ENCODE measurements at regions not wholly inside any gene's neighbourhood (a gene's known extent, or its start where the extent isn't known, plus 50 kb on each side); places are given as distances from the start of the nearest gene placed in this dataset.

DNA sequence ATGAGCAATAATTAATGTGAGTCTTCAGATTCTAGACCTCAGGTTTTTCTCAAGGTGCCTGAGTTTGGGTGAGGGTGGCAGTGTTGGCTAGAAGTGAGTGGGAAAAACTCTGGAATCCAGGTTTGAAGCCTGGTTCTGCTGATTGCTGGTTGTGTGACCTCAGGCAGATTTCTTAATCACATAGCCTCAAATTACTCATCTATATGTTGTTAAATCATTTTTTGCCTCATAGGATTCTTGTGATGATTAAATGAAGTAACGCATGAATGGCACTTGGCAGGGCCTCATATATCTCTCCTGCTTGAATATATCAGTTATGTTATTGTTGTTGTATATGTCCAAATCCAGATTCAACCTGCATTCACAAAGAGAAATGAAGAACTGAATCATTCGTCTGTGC lies 60.5 kb downstream of the NR2F2 start:
- peaks cover 2% of the 10 kb centered on the region for H3K27me3 Mint-ChIP-seq
- H3K4me3 Mint-ChIP-seq, result no peak overlapping the region
- CTCF ChIA-PET, result no interaction called here
- H3K36me3 Mint-ChIP-seq, result no peaks in the 10 kb centered on the region
- no peaks in the 10 kb centered on the region for H3K9me3 Mint-ChIP-seq (ENCODE audit: low read depth)
- no peak for ATAC-seq
- no peak for DNase-seq
- H3K27ac Mint-ChIP-seq, result no peak overlapping the region
- no peaks in the 10 kb centered on the region for H3K4me1 Mint-ChIP-seq

DNA sequence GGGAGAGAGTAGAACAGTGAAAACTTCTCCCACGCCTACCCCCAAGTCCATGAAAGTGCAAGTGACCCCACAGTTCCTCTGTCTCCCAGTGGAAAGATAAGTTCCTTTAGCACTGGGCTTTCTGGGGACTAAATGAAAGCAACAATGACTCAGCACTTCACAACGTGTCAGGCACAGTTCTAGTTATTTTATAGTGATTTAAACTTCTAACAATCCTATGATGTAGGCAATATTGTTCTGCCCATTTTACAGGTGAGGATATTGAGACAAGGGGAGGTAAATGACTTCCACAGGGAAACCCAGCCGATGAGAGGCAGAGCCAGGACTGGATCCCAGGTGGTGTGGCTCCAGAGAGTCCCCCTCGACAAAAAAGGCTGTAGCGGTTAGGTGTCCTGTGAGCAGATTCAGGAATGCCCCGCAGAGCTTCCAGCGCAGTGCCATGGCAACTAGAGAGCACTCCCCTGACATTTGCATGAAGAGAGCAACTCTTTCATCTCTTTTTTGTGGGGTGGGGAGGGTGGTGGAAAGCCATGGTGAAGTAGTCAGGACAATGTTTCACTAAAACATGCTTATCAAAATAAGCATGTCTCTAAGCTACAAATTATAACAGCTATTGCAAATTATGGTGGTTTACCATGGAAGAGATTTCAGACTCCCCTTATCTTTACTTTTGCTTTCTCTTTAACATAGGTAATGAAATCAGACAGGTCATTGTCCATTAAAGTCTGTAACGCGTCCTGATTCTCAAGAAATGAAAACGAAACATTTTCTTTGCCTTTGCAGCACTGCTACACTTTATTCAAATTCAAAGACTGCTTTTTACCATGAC lies 62.1 kb downstream of the NR2F2 start:
- no peak overlapping the region for H3K4me3 Mint-ChIP-seq
- no peaks in the 10 kb centered on the region for H3K9me3 Mint-ChIP-seq (ENCODE audit: low read depth)
- H3K27me3 Mint-ChIP-seq, result peaks cover 2% of the 10 kb centered on the region
- H3K27ac Mint-ChIP-seq, result no peak overlapping the region
- no peaks in the 10 kb centered on the region for H3K4me1 Mint-ChIP-seq
- CTCF ChIA-PET, result no interaction called here
- H3K36me3 Mint-ChIP-seq, result no peaks in the 10 kb centered on the region
- DNase-seq (no peak), ATAC-seq (no peak)

DNA sequence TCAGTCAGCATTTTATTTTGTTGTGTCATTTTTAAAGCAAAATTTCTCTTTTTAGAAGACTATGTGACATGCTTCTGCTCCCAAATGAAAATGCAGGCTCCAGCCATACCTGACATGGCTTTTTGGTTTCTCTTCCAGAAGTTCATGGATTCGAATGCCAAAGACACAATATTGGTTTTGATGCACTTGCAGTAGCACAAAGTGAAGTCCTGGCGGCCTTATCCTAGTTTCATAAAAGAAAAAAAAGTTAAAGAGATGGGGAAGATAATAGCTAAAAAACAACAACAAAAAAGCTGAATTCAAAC lies 62.7 kb downstream of the NR2F2 start:
- Mint-ChIP-seq H3K27ac (no peak overlapping the region), H3K4me1 (no peaks in the 10 kb centered on the region), H3K36me3 (no peaks in the 10 kb centered on the region), H3K9me3 (ENCODE audit: low read depth) (no peaks in the 10 kb centered on the region), H3K4me3 (no peak overlapping the region), H3K27me3 (peaks cover 2% of the 10 kb centered on the region)
- ATAC-seq, result no peak
- no peak for DNase-seq
- CTCF ChIA-PET, result no interaction called here

DNA sequence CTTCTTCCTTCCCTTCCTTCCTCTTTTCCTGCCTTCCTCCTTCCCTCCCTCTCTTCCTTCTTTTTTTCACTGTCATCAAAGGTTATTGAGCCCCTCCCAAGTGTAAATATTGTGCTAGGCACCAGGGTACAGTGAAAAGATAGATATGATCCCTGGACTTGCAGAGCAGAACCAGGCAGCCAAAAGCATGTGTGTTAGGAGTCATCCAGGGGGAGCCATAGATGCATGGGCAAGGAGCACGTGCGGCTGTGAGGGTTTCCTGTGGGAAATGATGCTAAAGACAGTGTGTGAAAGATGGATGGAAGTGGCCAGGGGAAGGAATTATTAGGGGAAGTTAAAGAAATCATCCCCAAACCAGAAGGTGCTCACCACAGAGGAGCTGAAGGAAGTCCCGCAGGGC lies 65.2 kb downstream of the NR2F2 start:
- Mint-ChIP-seq H3K36me3 (no peaks in the 10 kb centered on the region), H3K4me1 (no peaks in the 10 kb centered on the region), H3K9me3 (ENCODE audit: low read depth) (no peaks in the 10 kb centered on the region), H3K27ac (no peak overlapping the region), H3K4me3 (no peak overlapping the region), H3K27me3 (peaks cover 2% of the 10 kb centered on the region)
- CTCF ChIA-PET, result no interaction called here
- DNase-seq (no peak), ATAC-seq (no peak)

DNA sequence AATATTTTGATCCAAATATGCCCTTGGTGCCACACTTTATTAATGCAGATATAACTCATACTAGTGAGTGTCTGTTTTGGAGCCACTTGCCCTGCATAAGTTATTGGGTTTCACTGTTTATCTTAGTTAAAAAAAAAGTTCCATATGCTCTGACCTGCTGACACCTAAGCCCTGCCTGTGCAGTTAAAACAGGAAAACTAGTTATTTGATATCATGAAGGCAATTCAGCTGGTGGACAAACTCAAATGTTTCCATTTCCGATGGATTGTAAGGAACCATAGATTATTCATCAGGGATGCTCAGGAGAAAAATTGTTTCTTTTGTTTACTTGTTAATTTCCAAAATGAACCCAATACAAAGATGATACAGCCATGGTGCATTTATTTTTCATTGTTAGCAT lies 68.3 kb downstream of the NR2F2 start:
- Mint-ChIP-seq H3K27ac (no peak overlapping the region), H3K36me3 (no peaks in the 10 kb centered on the region), H3K4me1 (no peaks in the 10 kb centered on the region), H3K4me3 (no peak overlapping the region), H3K9me3 (ENCODE audit: low read depth) (no peaks in the 10 kb centered on the region), H3K27me3 (no peaks in the 10 kb centered on the region)
- no peak for DNase-seq
- ATAC-seq, result no peak
- CTCF ChIA-PET, result no interaction called here

DNA sequence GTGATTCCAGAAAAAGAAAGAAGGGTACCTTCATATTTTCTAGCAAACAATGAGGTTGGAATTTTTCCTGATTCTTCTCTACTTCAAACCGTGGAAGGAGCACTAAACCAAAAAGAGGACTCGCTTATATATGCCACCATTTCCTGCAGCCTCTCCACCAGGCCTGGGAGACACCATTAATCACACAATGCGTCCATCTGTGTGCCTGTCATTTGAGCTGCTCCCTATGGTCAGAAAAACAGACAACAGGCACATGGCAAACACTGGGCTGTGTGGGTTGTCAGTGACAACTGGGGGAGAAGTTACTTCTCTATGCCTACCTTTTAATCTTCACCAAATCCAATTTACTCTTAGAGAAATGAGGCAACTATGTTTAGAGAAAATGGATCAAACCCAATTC lies 71.9 kb downstream of the NR2F2 start:
- Mint-ChIP-seq H3K9me3 (ENCODE audit: low read depth) (no peaks in the 10 kb centered on the region), H3K27me3 (peaks cover 12% of the 10 kb centered on the region), H3K4me3 (no peak overlapping the region), H3K36me3 (no peaks in the 10 kb centered on the region), H3K27ac (no peak overlapping the region), H3K4me1 (no peaks in the 10 kb centered on the region)
- CTCF ChIA-PET, result no interaction called here
- DNase-seq (no peak), ATAC-seq (no peak)

DNA sequence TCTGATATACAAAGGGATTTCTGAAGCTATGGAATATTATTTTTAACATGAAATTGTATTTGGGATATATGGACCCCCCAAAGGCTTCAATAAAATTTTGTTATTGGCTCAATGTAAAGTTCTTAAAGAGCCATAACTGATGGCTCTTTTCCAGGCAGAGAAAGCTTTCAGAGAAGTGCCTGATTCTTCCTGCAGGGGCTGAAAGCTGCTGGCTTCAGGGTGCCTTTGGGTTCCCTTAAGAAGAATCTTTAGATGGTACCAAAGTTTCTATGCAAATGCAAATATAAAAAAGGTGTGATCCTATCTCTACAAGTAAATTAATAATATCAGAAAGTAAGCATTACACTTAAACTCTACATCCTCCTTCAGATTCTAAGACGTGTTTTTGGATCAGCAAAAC lies 72.6 kb downstream of the NR2F2 start:
- H3K36me3 Mint-ChIP-seq, result no peaks in the 10 kb centered on the region
- no peak overlapping the region for H3K4me3 Mint-ChIP-seq
- no peak overlapping the region for H3K27ac Mint-ChIP-seq
- H3K4me1 Mint-ChIP-seq, result no peaks in the 10 kb centered on the region
- DNase-seq (no peak), ATAC-seq (no peak)
- CTCF ChIA-PET, result no interaction called here
- peaks cover 17% of the 10 kb centered on the region for H3K27me3 Mint-ChIP-seq
- no peaks in the 10 kb centered on the region for H3K9me3 Mint-ChIP-seq (ENCODE audit: low read depth)

DNA sequence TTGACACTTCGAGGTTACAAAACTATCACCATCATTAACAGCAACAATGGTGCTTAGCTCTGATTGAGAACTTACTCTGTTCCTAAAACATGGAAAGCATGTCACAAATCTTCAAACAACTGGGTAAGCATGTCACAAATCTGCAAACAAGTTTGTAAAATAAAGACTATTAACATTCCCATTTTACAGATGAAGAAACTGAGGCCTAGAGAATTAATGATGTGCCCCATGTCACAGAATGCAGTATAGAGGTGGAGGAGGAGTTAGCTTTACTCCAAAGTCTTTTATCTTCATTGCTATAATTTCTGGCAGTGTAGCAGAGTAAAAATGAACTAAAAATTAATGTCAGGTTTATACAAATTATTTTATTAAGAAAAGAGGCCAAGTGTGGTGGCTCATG lies 73.4 kb downstream of the NR2F2 start:
- Mint-ChIP-seq H3K36me3 (no peaks in the 10 kb centered on the region), H3K4me1 (no peaks in the 10 kb centered on the region), H3K9me3 (ENCODE audit: low read depth) (no peaks in the 10 kb centered on the region), H3K4me3 (no peak overlapping the region), H3K27ac (no peak overlapping the region), H3K27me3 (peaks cover 24% of the 10 kb centered on the region)
- DNase-seq (no peak), ATAC-seq (no peak)
- CTCF ChIA-PET, result no interaction called here

DNA sequence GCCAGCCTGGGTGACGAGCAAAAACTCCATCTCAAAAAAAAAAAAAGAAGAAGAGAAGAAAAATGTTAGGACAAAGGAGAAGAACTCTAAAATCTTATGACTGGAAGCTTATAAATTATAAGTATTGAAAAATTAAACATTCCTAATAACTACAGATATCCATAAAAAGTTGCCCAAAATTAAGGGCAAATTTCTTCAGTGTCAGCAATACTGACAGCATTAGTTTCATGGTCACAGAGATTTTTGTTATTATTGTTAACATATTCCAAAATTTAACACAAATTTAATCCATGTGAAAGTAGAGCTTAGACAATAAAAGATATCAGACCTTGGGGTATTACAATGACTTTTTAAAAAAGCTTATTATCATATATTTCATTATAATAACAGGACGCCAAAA lies 74.1 kb downstream of the NR2F2 start:
- no peak overlapping the region for H3K27ac Mint-ChIP-seq

DNA sequence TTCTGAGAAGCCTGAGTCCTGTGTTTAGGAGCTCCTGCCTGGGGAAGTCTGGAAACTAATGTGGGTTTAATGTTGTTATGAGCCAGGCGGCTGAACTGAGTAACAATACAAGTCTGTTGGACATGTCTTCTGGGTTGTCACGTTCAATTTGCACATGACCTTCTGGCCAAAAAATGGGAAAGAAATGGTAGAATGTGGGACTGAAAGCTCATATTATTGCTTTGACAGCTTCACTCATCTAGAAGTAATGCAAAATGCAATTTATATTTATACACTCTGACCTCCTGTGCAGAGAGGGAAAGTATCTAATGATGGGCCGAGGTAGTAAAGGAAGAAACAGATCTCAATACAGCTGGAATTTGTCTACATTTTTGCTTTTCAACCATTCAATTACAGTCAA lies 75.8 kb downstream of the NR2F2 start:
- no peak for DNase-seq
- no peak for ATAC-seq
- CTCF ChIA-PET, result no interaction called here
- Mint-ChIP-seq H3K4me1 (no peaks in the 10 kb centered on the region), H3K27ac (no peak overlapping the region), H3K9me3 (ENCODE audit: low read depth) (no peaks in the 10 kb centered on the region), H3K27me3 (peaks cover 46% of the 10 kb centered on the region), H3K4me3 (no peak overlapping the region), H3K36me3 (peaks cover 2% of the 10 kb centered on the region)

More for the DNA sequence above, 74.1 kb downstream of the NR2F2 start:
- Mint-ChIP-seq H3K36me3 (peaks cover 2% of the 10 kb centered on the region), H3K9me3 (ENCODE audit: low read depth) (no peaks in the 10 kb centered on the region), H3K4me1 (no peaks in the 10 kb centered on the region), H3K27me3 (peaks cover 30% of the 10 kb centered on the region), H3K4me3 (no peak overlapping the region)
- DNase-seq (no peak), ATAC-seq (no peak)
- CTCF ChIA-PET, result no interaction called here

DNA sequence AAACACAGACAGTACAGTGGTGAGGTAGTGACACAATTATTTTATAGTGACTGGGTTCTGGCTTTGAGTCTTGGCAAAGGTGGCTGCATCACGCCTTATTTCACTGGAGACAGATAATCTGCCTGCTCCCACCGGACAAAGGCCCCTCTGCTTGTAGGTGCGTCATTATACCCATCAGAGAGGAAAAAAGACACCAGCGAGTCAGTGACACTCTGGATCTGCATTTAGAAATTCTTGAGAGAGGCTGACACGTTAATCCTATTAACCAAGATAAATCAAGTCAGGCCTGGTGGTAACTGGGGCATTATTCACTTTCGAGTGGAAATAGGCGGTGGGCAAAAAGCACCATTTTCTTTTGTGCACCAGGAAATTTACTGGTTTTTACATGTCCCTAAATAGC lies 76.2 kb downstream of the NR2F2 start:
- H3K4me1 Mint-ChIP-seq, result no peaks in the 10 kb centered on the region
- no peak overlapping the region for H3K4me3 Mint-ChIP-seq
- peaks cover 50% of the 10 kb centered on the region for H3K27me3 Mint-ChIP-seq
- ATAC-seq, result no peak
- H3K9me3 Mint-ChIP-seq (ENCODE audit: low read depth), result no peaks in the 10 kb centered on the region
- peaks cover 2% of the 10 kb centered on the region for H3K36me3 Mint-ChIP-seq
- CTCF ChIA-PET, result no interaction called here
- DNase-seq, result no peak
- H3K27ac Mint-ChIP-seq, result no peak overlapping the region

DNA sequence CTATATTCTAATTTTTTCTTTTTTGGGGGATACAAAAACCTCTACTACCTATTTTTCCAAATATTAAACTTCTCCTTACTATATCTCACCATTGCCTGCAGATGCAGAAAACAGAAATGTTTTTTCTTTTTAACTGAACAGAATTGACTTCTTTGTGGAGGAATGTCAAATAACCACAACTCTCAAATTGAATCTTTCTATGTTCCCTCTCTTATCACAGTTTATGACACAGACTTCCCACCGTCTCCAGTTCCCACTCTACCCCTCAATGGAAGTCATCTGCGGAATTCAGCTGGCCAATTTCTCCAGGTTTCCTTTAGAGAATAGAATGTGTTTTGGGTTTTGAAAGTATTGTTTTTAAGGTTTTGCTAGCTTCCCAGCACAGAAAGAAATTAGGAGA lies 77.0 kb downstream of the NR2F2 start:
- Mint-ChIP-seq H3K36me3 (peaks cover 2% of the 10 kb centered on the region), H3K27ac (no peak overlapping the region), H3K4me3 (no peak overlapping the region), H3K4me1 (no peaks in the 10 kb centered on the region), H3K9me3 (ENCODE audit: low read depth) (no peaks in the 10 kb centered on the region), H3K27me3 (peaks cover 58% of the 10 kb centered on the region)
- no peak for ATAC-seq
- DNase-seq, result no peak
- CTCF ChIA-PET, result no interaction called here

DNA sequence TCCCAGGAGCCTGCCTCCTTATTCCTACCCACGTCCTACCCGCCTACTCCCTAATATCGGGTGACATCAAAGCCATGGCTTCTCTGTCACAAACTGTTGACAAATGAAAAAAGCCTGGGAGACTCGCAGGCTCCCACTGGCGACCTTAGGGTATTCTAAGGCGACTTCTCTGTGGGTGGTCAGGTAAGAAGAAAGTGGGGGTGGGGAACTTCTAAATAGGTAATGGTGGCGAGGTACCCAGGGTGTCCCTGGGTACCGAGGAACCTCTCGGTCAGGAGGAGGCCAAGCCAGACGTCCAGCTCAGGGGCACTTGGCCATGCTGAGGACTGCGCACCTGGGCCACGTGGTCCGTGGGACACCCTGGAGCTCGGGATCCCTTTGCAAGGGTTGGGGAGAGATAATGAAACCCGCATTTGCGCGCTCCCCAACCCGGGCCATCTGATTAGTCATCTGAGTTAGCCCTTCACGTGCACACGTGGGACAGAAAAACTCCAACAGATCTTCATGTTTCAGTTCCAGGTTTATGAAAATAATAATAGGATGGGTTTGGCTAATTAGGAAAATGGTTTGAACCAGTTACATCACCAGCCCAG lies 78.2 kb downstream of the NR2F2 start:
- no peaks in the 10 kb centered on the region for H3K9me3 Mint-ChIP-seq (ENCODE audit: low read depth)
- peak overlapping the region; percentile 59 for H3K27ac Mint-ChIP-seq
- CTCF ChIA-PET, result no interaction called here

DNA sequence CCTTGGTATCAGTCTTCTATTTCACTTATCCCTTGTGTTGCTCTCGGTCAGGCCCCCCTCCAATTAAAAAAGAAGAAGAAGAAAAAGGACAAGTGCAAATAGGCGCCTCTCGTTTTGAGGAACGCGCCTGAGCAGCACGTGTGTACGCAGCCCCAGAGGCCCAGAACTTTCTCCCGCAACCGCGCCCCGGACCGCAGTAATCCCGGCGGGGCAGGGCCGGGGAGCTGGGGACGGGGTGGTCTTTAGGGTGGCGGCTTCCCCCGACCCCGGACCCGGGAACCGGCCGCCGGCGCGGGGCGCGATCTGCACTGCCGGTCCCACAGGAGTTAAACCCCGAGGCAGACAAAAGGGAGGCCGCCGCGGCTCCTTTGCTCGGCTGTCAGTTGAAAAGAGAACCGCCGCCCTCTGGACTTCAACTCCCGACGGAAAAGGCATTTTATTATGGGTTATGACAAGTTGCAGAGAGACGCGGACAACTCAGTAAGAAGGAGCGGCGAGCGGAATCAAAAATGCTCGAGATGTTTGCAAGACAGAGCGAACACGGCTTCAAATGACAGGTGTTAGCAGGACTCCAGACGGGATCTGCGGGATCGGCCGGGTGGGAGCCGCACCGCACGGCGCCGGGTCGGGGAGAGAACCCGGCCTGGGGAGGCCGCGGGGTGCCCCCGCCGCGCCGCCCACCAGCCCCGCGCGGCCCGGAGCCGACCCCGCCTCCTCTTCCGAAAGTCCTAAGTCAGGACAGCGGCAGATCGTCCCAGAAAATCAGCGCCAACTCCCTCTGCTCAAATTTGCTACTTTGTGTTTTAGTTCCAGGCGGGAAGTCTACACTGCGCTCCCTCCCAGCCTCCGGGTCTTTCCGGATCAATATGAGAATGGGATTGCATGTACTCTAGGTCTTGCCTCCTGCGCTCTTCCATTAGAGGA lies 79.0 kb downstream of the NR2F2 start:
- peaks cover 77% of the 10 kb centered on the region for H3K27me3 Mint-ChIP-seq
- DNase-seq, result no peak
- peak overlapping the region; percentile 59 for H3K27ac Mint-ChIP-seq
- H3K36me3 Mint-ChIP-seq, result peaks cover 2% of the 10 kb centered on the region
- no peaks in the 10 kb centered on the region for H3K9me3 Mint-ChIP-seq (ENCODE audit: low read depth)
- no peak for ATAC-seq
- CTCF ChIA-PET, result no interaction called here
- no peak overlapping the region for H3K4me3 Mint-ChIP-seq
- H3K4me1 Mint-ChIP-seq, result no peaks in the 10 kb centered on the region

More for the DNA sequence above, 78.2 kb downstream of the NR2F2 start:
- Mint-ChIP-seq H3K4me3 (no peak overlapping the region), H3K27me3 (peaks cover 69% of the 10 kb centered on the region), H3K4me1 (no peaks in the 10 kb centered on the region), H3K36me3 (peaks cover 2% of the 10 kb centered on the region)
- ATAC-seq (no peak), DNase-seq (no peak)

All from activated CD8-positive, alpha-beta memory T cell treated with anti-CD3 and anti-CD28 coated beads, Interleukin-2, amount 10 ng/mL, durations not matched to agents 7 days and 5 days (primary cell).